GM19193 (cell line): ENCODE measurements at regions not wholly inside any gene's neighbourhood (a gene's known extent, or its start where the extent isn't known, plus 50 kb on each side); places are given as distances from the start of the nearest gene placed in this dataset.

Experiments used
- POLR2A ChIP-seq: IDR thresholded peaks from 4 replicates; pipeline ENCODE4 v1.6.1; 2011; ENCODE audit not compliant: insufficient read depth, insufficient read length; ENCODE audit errors: extremely low read depth

GRCh38 chr14:106347890-106348755 is 821.7 kb downstream of the TMEM121 start:
- TF ChIP-seq POLR2A = peak; percentile 54

- peak; percentile 60 for TF ChIP-seq POLR2A
Observed at GRCh38 chr14:106349678-106350457, 823.5 kb downstream of the TMEM121 start.

- no peak for TF ChIP-seq POLR2A
Observed at GRCh38 chr14:106372870-106373652, 846.7 kb downstream of the TMEM121 start.

- TF ChIP-seq POLR2A = no peak
Observed at GRCh38 chr14:106377432-106377831, 851.0 kb downstream of the TMEM121 start.

- no peak for TF ChIP-seq POLR2A
Observed at GRCh38 chr14:106378191-106378590, 851.8 kb downstream of the TMEM121 start.

GRCh38 chr14:106380740-106381139 is 854.4 kb downstream of the TMEM121 start:
- TF ChIP-seq POLR2A = no peak

- no peak for TF ChIP-seq POLR2A
Observed at GRCh38 chr14:106390401-106390800, 864.0 kb downstream of the TMEM121 start.

GRCh38 chr14:106390947-106391346 is 864.6 kb downstream of the TMEM121 start:
- TF ChIP-seq POLR2A = no peak

GRCh38 chr14:106393742-106394141 is 867.4 kb downstream of the TMEM121 start:
- no peak for TF ChIP-seq POLR2A

- TF ChIP-seq POLR2A = no peak
Observed at GRCh38 chr14:106395456-106396050, 869.2 kb downstream of the TMEM121 start.

GRCh38 chr14:106396999-106397398 is 870.6 kb downstream of the TMEM121 start:
- no peak for TF ChIP-seq POLR2A

GRCh38 chr14:106414464-106414863 is 888.1 kb downstream of the TMEM121 start:
- no peak for TF ChIP-seq POLR2A

- TF ChIP-seq POLR2A = no peak
Observed at GRCh38 chr14:106417224-106418049, 891.1 kb downstream of the TMEM121 start.
